Trophoblast cell (in vitro differentiated cells and primary cell): ENCODE measurements at regions not wholly inside any gene's neighbourhood (a gene's known extent, or its start where the extent isn't known, plus 50 kb on each side); places are given as distances from the start of the nearest gene placed in this dataset.
A peak's percentile ranks its signal among the peaks of the same experiment; 100 is the strongest.

Experiments
- DNase-seq, 2 donors: peaks; one replicate each; pipeline ENCODE4 v3.0.0-alpha.2; 2016
- H2AFZ ChIP-seq: 2 replicates; pipeline ENCODE4 v1.6.1; 2013; ENCODE audit warnings: low read length, moderate library complexity, mild to moderate bottlenecking; ENCODE audit not compliant: insufficient read depth, poor library complexity
- H2AK5ac ChIP-seq: 2 replicates; pipeline ENCODE4 v1.6.1; 2013; ENCODE audit warnings: mild to moderate bottlenecking, low read length
- H2BK120ac ChIP-seq: 2 replicates; pipeline ENCODE4 v1.6.1; 2013; ENCODE audit warnings: low read length, mild to moderate bottlenecking, moderate library complexity; ENCODE audit not compliant: insufficient read depth, poor library complexity
- H2BK12ac ChIP-seq: 2 replicates; pipeline ENCODE4 v1.6.1; 2013; ENCODE audit warnings: mild to moderate bottlenecking, low read length, moderate library complexity
- H2BK5ac ChIP-seq: 2 replicates; pipeline ENCODE4 v1.6.1; 2013; ENCODE audit warnings: low read length, low read depth, moderate library complexity, mild to moderate bottlenecking; ENCODE audit not compliant: poor library complexity
- H3K14ac ChIP-seq: 2 replicates; pipeline ENCODE4 v1.6.1; 2013; ENCODE audit warnings: mild to moderate bottlenecking, low read length
- H3K18ac ChIP-seq: 2 replicates; pipeline ENCODE4 v1.6.1; 2013; ENCODE audit warnings: mild to moderate bottlenecking, low read length
- H3K23ac ChIP-seq: 2 replicates; pipeline ENCODE4 v1.6.1; 2013; ENCODE audit warnings: low read length
- H3K27ac ChIP-seq: 2 replicates; pipeline ENCODE4 v1.5.1; 2013; ENCODE audit warnings: low read depth, mild to moderate bottlenecking, inconsistent platforms, low read length, moderate library complexity
- H3K27me3 ChIP-seq: 2 replicates; pipeline ENCODE4 v1.6.1; 2013; ENCODE audit warnings: inconsistent platforms, mild to moderate bottlenecking, low read length, moderate library complexity; ENCODE audit not compliant: insufficient read depth
- H3K36me3 ChIP-seq, 2 experiments: 1 replicate in 1 of 2; 2 replicates in 1 of 2; pipeline ENCODE4 v1.6.1; 2013; ENCODE audit warnings: low read length in 2 of 2, mild to moderate bottlenecking in 2 of 2, moderate library complexity in 1 of 2; ENCODE audit not compliant: insufficient read depth in 2 of 2, control insufficient read depth in 1 of 2
- H3K4ac ChIP-seq: 2 replicates; pipeline ENCODE4 v1.6.1; 2013; ENCODE audit warnings: low read depth, mild to moderate bottlenecking, low read length, moderate library complexity
- H3K4me1 ChIP-seq, 2 experiments: 1 replicate in 1 of 2; 2 replicates in 1 of 2; pipeline ENCODE4 v1.6.1; 2013; ENCODE audit warnings: low read length in 2 of 2, mild to moderate bottlenecking in 2 of 2, moderate library complexity in 1 of 2; ENCODE audit not compliant: insufficient read depth in 2 of 2, control insufficient read depth in 1 of 2
- H3K4me2 ChIP-seq: 2 replicates; pipeline ENCODE4 v1.6.1; 2013; ENCODE audit warnings: inconsistent platforms, mild to moderate bottlenecking, low read length, moderate library complexity
- H3K4me3 ChIP-seq: 2 replicates; pipeline ENCODE4 v1.5.1; 2013; ENCODE audit warnings: mild to moderate bottlenecking, low read depth, low read length, inconsistent platforms
- H3K79me1 ChIP-seq: one replicate; pipeline ENCODE4 v1.6.1; 2013; ENCODE audit warnings: low read length
- H3K79me2 ChIP-seq: 2 replicates; pipeline ENCODE4 v1.6.1; 2013; ENCODE audit warnings: low read length, mild to moderate bottlenecking; ENCODE audit not compliant: control insufficient read depth, insufficient read depth, poor library complexity
- H3K9ac ChIP-seq: 2 replicates; pipeline ENCODE4 v1.6.1; 2013; ENCODE audit warnings: mild to moderate bottlenecking, low read length
- H3K9me3 ChIP-seq: 2 replicates; pipeline ENCODE4 v1.6.1; 2013; ENCODE audit warnings: low read depth, mild to moderate bottlenecking, control low read depth, inconsistent platforms, low read length; ENCODE audit not compliant: insufficient read depth
- H4K12ac ChIP-seq: 2 replicates; pipeline ENCODE4 v1.6.1; 2013; ENCODE audit warnings: low read depth, mild to moderate bottlenecking, low read length, moderate library complexity
- H4K8ac ChIP-seq: 2 replicates; pipeline ENCODE4 v1.6.1; 2013; ENCODE audit warnings: low read depth, mild to moderate bottlenecking, low read length, moderate library complexity
- H4K91ac ChIP-seq: one replicate; pipeline ENCODE4 v1.6.1; 2013; ENCODE audit warnings: low read depth, mild to moderate bottlenecking, low read length, moderate library complexity
- WGBS: extraction: QIAGEN DNeasy Blood & Tissue Kit; methylation state at CpG from one replicate; pipeline ENCODE4 v1.1.7; 2013; ENCODE audit warnings: missing lambda C conversion rate; ENCODE audit not compliant: insufficient read length, insufficient coverage; ENCODE audit errors: extremely low coverage; 5-methylcytosine and 5-hydroxymethylcytosine counted together

- Histone ChIP-seq H3K27me3 (no peaks in the 10 kb centered on the region), H3K18ac (no peak overlapping the region), H4K91ac (no peak overlapping the region), H3K36me3 (no peaks in the 10 kb centered on the region), H3K14ac (no peak overlapping the region), H2BK120ac (no peak overlapping the region), H3K79me2 (no peaks in the 10 kb centered on the region), H2AFZ (no peak overlapping the region), H4K8ac (no peak overlapping the region), H3K4me2 (no peak overlapping the region), H3K9me3 (no peaks in the 10 kb centered on the region), H3K4me1 (no peaks in the 10 kb centered on the region), H3K4ac (no peak overlapping the region), H3K27ac (no peak overlapping the region), H3K79me1 (no peaks in the 10 kb centered on the region), H2BK12ac (no peak overlapping the region), H2BK5ac (no peak overlapping the region), H3K4me3 (no peak overlapping the region), H3K9ac (no peak overlapping the region), H2AK5ac (no peak overlapping the region), H3K23ac (no peak overlapping the region), H4K12ac (no peak overlapping the region)
- WGBS: no CpG with 5 or more reads among the region's 12 CpGs
- DNase-seq: no peak
Measured at GRCh38 chrX:51813886-51814460, 70.7 kb downstream of the GSPT2 start.

GRCh38 chrX:51824061-51824460 is 69.4 kb upstream of the MAGED1 start:
- Histone ChIP-seq H3K27me3 (no peaks in the 10 kb centered on the region), H3K14ac (no peak overlapping the region), H2AK5ac (no peak overlapping the region), H4K12ac (no peak overlapping the region), H3K23ac (no peak overlapping the region), H4K91ac (no peak overlapping the region), H2BK120ac (no peak overlapping the region), H4K8ac (no peak overlapping the region), H3K4me2 (no peak overlapping the region), H3K79me1 (no peaks in the 10 kb centered on the region), H3K18ac (no peak overlapping the region), H3K79me2 (no peaks in the 10 kb centered on the region), H3K4me1 (no peaks in the 10 kb centered on the region), H3K4ac (no peak overlapping the region), H3K9me3 (no peaks in the 10 kb centered on the region), H2BK5ac (no peak overlapping the region), H2AFZ (no peak overlapping the region), H2BK12ac (no peak overlapping the region), H3K27ac (no peak overlapping the region), H3K36me3 (no peaks in the 10 kb centered on the region), H3K4me3 (no peak overlapping the region), H3K9ac (no peak overlapping the region)
- no CpG with 5 or more reads among the region's 1 CpG for WGBS
- DNase-seq: no peak

- Histone ChIP-seq H4K8ac (no peak overlapping the region), H3K27me3 (no peaks in the 10 kb centered on the region), H2BK5ac (no peak overlapping the region), H3K23ac (no peak overlapping the region), H2AK5ac (no peak overlapping the region), H2AFZ (no peak overlapping the region), H4K12ac (no peak overlapping the region), H3K18ac (no peak overlapping the region), H2BK12ac (no peak overlapping the region), H3K27ac (no peak overlapping the region), H3K9me3 (no peaks in the 10 kb centered on the region), H3K79me2 (no peaks in the 10 kb centered on the region), H3K4ac (no peak overlapping the region), H3K4me3 (no peak overlapping the region), H3K36me3 (no peaks in the 10 kb centered on the region), H2BK120ac (no peak overlapping the region), H3K79me1 (no peaks in the 10 kb centered on the region), H3K4me2 (no peak overlapping the region), H3K9ac (no peak overlapping the region), H4K91ac (no peak overlapping the region), H3K4me1 (no peaks in the 10 kb centered on the region), H3K14ac (no peak overlapping the region)
- no peak for DNase-seq
- WGBS: no CpG with 5 or more reads among the region's 3 CpGs
Measured at GRCh38 chrX:51825436-51825835, 68.0 kb upstream of the MAGED1 start.

- H3K36me3 ChIP-seq: no peaks in the 10 kb centered on the region
- no peak overlapping the region for H4K12ac ChIP-seq
- no peak overlapping the region for H3K23ac ChIP-seq
- H3K18ac ChIP-seq: no peak overlapping the region
- H4K91ac ChIP-seq: no peak overlapping the region
- H4K8ac ChIP-seq: no peak overlapping the region
- H3K14ac ChIP-seq: no peak overlapping the region
- no peak overlapping the region for H3K4ac ChIP-seq
- no peak overlapping the region for H2BK120ac ChIP-seq
- H3K4me3 ChIP-seq: no peak overlapping the region
- peak; percentile 7 to 48 for DNase-seq
- no peak overlapping the region for H2BK12ac ChIP-seq
- no peak overlapping the region for H3K9ac ChIP-seq
- WGBS: no CpG with 5 or more reads among the region's 1 CpG
- H3K79me2 ChIP-seq: no peaks in the 10 kb centered on the region
- no peak overlapping the region for H3K4me2 ChIP-seq
- H2AK5ac ChIP-seq: no peak overlapping the region
- no peak overlapping the region for H2BK5ac ChIP-seq
- H3K27me3 ChIP-seq: no peaks in the 10 kb centered on the region
- H3K9me3 ChIP-seq: no peaks in the 10 kb centered on the region
- no peak overlapping the region for H3K27ac ChIP-seq
- no peaks in the 10 kb centered on the region for H3K79me1 ChIP-seq
- no peak overlapping the region for H2AFZ ChIP-seq
- H3K4me1 ChIP-seq: no peaks in the 10 kb centered on the region
Measured at GRCh38 chrX:51834076-51834475, 59.3 kb upstream of the MAGED1 start.
